SU-DHL-6 (cell line): ENCODE measurements at regions not wholly inside any gene's neighbourhood (a gene's known extent, or its start where the extent isn't known, plus 50 kb on each side); places are given as distances from the start of the nearest gene placed in this dataset.

Source experiments
- H2AFZ ChIP-seq: fragments of 200-600 bp; sonication (generic); 2 replicates; pipeline ENCODE4 v1.6.1; 2014; ENCODE audit warnings: low read depth, mild to moderate bottlenecking, moderate library complexity, mixed read lengths, antibody characterized with exemption, low read length; ENCODE audit not compliant: severe bottlenecking
- H3F3A ChIP-seq: fragments of 200-600 bp; shearing (Covaris generic); 2 replicates; pipeline ENCODE4 v1.6.0; 2016; ENCODE audit warnings: antibody characterized with exemption, mild to moderate bottlenecking; ENCODE audit not compliant: insufficient read depth
- H3K27ac ChIP-seq: fragments of 200-600 bp; sonication (generic); 2 replicates; pipeline ENCODE4 v1.5.1; 2016; ENCODE audit warnings: low read depth, mild to moderate bottlenecking, low read length, moderate library complexity, mixed read lengths
- H3K27me3 ChIP-seq: fragments of 200-600 bp; sonication (generic), shearing (Covaris generic); 2 replicates; pipeline ENCODE4 v1.6.0; 2014; ENCODE audit warnings: mild to moderate bottlenecking, low read length
- H3K36me3 ChIP-seq: fragments of 200-600 bp; sonication (generic); 2 replicates; pipeline ENCODE4 v1.6.1; 2014; ENCODE audit warnings: mild to moderate bottlenecking, low read length, mixed read lengths
- H3K4me2 ChIP-seq: fragments of 300-600, 200-600 bp; shearing (Covaris generic), sonication (generic); 2 replicates; pipeline ENCODE4 v1.6.0; 2014; ENCODE audit warnings: low read length, low read depth, mild to moderate bottlenecking; ENCODE audit not compliant: poor library complexity, severe bottlenecking
- H3K4me3 ChIP-seq: fragments of 200-600 bp; sonication (generic); 2 replicates; pipeline ENCODE4 v1.5.1; 2014; ENCODE audit warnings: antibody characterized with exemption, low read length, mild to moderate bottlenecking, mixed read lengths; ENCODE audit not compliant: insufficient read depth, poor library complexity, severe bottlenecking
- H3K79me2 ChIP-seq: fragments of 200-600 bp; sonication (generic); 2 replicates; pipeline ENCODE4 v1.6.1; 2014; ENCODE audit warnings: mild to moderate bottlenecking, low read length, moderate library complexity; ENCODE audit not compliant: insufficient read depth
- H3K9ac ChIP-seq: fragments of 200-600 bp; sonication (generic); 2 replicates; pipeline ENCODE4 v1.7.0; 2014; ENCODE audit warnings: mild to moderate bottlenecking, low read length
- H3K9me2 ChIP-seq: fragments of 200-600 bp; sonication (generic); replicated peaks from 2 replicates; pipeline ENCODE4 v1.6.1; 2014; ENCODE audit warnings: low read length; ENCODE audit not compliant: insufficient read depth
- H3K9me3 ChIP-seq: fragments of 200-600 bp; sonication (generic); 2 replicates; pipeline ENCODE4 v1.6.1; 2014; ENCODE audit warnings: low read length, mixed read lengths; ENCODE audit not compliant: insufficient read depth
- H4K20me1 ChIP-seq: fragments of 200-600 bp; sonication (generic); 2 replicates; pipeline ENCODE4 v1.6.1; 2014; ENCODE audit warnings: low read depth, mild to moderate bottlenecking, antibody characterized with exemption, low read length, moderate library complexity, mixed read lengths
- CTCF ChIP-seq: fragments of 200-600 bp; sonication (generic); IDR thresholded peaks from one replicate; pipeline ENCODE4 v1.5.1; 2017; ENCODE audit warnings: antibody characterized with exemption, mild to moderate bottlenecking, low read length, moderate library complexity; ENCODE audit not compliant: insufficient read depth, poor library complexity, severe bottlenecking
- EZH2phosphoT487 ChIP-seq: fragments of 200-600 bp; sonication (generic), shearing (Covaris generic); conservative IDR thresholded peaks from 2 replicates; pipeline ENCODE4 v1.6.1; 2018; ENCODE audit warnings: mild to moderate bottlenecking, antibody characterized with exemption, low read length, moderate library complexity, mixed read lengths

GRCh38 chr19:31538879-31539278 lies 189.6 kb upstream of the TSHZ3 start:
- Histone ChIP-seq H3K9ac (no peak overlapping the region), H2AFZ (no peak overlapping the region), H3K4me3 (no peak overlapping the region), H3K27ac (no peak overlapping the region), H3K36me3 (no peaks in the 10 kb centered on the region), H3K4me2 (no peak overlapping the region), H3K9me3 (no peaks in the 10 kb centered on the region), H4K20me1 (no peaks in the 10 kb centered on the region), H3K27me3 (no peaks in the 10 kb centered on the region), H3F3A (no peaks in the 10 kb centered on the region), H3K79me2 (no peaks in the 10 kb centered on the region), H3K9me2 (no peaks in the 10 kb centered on the region)
- TF ChIP-seq EZH2phosphoT487 (no peak), CTCF (no peak)

DNA sequence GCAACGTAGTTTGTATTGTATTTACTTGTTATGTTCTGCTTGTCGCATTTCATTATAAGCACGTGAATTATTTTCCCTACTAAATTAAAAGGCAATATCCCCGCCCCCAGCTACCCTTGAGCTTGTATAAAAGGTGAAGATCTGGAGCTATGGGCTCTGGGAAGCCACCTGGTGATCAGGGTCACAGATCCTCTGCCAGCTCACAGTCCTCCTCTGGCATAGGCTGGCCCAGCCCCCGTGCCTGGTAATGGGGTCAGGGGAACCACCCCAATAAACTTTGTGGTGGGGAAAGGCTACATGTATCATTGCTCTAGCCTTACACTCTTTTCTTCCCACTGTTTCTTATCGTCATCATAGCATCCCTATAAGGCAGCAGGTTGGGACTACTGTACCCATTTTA lies 190.2 kb upstream of the TSHZ3 start:
- H3K4me3 ChIP-seq = no peak overlapping the region
- no peak overlapping the region for H3K27ac ChIP-seq
- TF ChIP-seq CTCF (no peak), EZH2phosphoT487 (no peak)
- no peaks in the 10 kb centered on the region for H3K9me3 ChIP-seq
- no peaks in the 10 kb centered on the region for H3F3A ChIP-seq
- no peaks in the 10 kb centered on the region for H3K36me3 ChIP-seq
- no peak overlapping the region for H3K9ac ChIP-seq
- no peak overlapping the region for H2AFZ ChIP-seq
- H3K27me3 ChIP-seq = no peaks in the 10 kb centered on the region
- H3K4me2 ChIP-seq = no peak overlapping the region
- H4K20me1 ChIP-seq = no peaks in the 10 kb centered on the region
- no peaks in the 10 kb centered on the region for H3K79me2 ChIP-seq
- H3K9me2 ChIP-seq = no peaks in the 10 kb centered on the region

GRCh38 chr19:31541396-31541795 lies 192.2 kb upstream of the TSHZ3 start:
- no peak overlapping the region for H3K27ac ChIP-seq
- H3K9me3 ChIP-seq = no peaks in the 10 kb centered on the region
- H3K9ac ChIP-seq = no peak overlapping the region
- no peaks in the 10 kb centered on the region for H3F3A ChIP-seq
- no peaks in the 10 kb centered on the region for H3K9me2 ChIP-seq
- H3K27me3 ChIP-seq = no peaks in the 10 kb centered on the region
- H3K79me2 ChIP-seq = no peaks in the 10 kb centered on the region
- no peak overlapping the region for H3K4me3 ChIP-seq
- no peak for TF ChIP-seq CTCF
- no peak for TF ChIP-seq EZH2phosphoT487
- no peak overlapping the region for H2AFZ ChIP-seq
- H3K4me2 ChIP-seq = no peak overlapping the region
- no peaks in the 10 kb centered on the region for H3K36me3 ChIP-seq
- no peaks in the 10 kb centered on the region for H4K20me1 ChIP-seq

- Histone ChIP-seq H3F3A (no peaks in the 10 kb centered on the region), H3K4me3 (no peak overlapping the region), H3K79me2 (no peaks in the 10 kb centered on the region), H4K20me1 (no peaks in the 10 kb centered on the region), H3K9ac (no peak overlapping the region), H3K27me3 (no peaks in the 10 kb centered on the region), H3K9me3 (no peaks in the 10 kb centered on the region), H3K27ac (no peak overlapping the region), H2AFZ (no peak overlapping the region), H3K36me3 (no peaks in the 10 kb centered on the region), H3K4me2 (no peak overlapping the region), H3K9me2 (no peaks in the 10 kb centered on the region)
- TF ChIP-seq EZH2phosphoT487 (no peak), CTCF (no peak)
Observed at GRCh38 chr19:31543456-31543855, 194.2 kb upstream of the TSHZ3 start.
